ENCODE measurements at regions not wholly inside any gene's neighbourhood (a gene's known extent, or its start where the extent isn't known, plus 50 kb on each side); places are given as distances from the start of the nearest gene placed in this dataset.

DNA sequence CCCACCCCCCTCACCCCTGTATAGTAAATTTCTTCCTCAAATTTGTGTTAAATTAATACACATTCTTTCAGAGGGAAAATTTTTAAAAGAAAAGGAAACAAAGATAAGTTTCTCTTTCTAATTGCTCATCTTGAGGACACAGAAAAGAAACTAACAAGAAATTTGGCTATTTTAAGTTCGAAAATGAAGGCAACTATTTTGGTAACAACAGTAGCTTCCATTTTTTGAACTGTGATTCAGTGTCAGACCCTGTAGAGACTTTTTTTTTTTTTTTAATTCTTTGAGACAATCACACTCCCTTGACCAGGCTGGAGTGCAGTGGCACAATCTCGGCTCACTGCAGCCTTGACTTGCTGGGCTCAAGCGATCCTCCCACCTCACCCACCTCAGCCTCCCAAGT, 194.9 kb downstream of the SS18 start:
- H3K4me1 ChIP-seq (ENCODE audit: low read length), result no peaks in the 10 kb centered on the region
- H3K4me3 ChIP-seq (ENCODE audit: low read length), result no peak overlapping the region
- H2AFZ ChIP-seq (ENCODE audit: low read depth, low read length), result no peak overlapping the region
- H3K4me2 ChIP-seq (ENCODE audit: low read length), result no peak overlapping the region
- H3K79me2 ChIP-seq (ENCODE audit: low read length), result no peaks in the 10 kb centered on the region
- H3K27ac ChIP-seq (ENCODE audit: low read length), result no peak overlapping the region
- no peaks in the 10 kb centered on the region for H3K36me3 ChIP-seq (replicated peaks; ENCODE audit: low read depth, low read length)
- H4K20me1 ChIP-seq (ENCODE audit: insufficient read depth, low read length), result no peaks in the 10 kb centered on the region
- TF ChIP-seq, protein P1, sequence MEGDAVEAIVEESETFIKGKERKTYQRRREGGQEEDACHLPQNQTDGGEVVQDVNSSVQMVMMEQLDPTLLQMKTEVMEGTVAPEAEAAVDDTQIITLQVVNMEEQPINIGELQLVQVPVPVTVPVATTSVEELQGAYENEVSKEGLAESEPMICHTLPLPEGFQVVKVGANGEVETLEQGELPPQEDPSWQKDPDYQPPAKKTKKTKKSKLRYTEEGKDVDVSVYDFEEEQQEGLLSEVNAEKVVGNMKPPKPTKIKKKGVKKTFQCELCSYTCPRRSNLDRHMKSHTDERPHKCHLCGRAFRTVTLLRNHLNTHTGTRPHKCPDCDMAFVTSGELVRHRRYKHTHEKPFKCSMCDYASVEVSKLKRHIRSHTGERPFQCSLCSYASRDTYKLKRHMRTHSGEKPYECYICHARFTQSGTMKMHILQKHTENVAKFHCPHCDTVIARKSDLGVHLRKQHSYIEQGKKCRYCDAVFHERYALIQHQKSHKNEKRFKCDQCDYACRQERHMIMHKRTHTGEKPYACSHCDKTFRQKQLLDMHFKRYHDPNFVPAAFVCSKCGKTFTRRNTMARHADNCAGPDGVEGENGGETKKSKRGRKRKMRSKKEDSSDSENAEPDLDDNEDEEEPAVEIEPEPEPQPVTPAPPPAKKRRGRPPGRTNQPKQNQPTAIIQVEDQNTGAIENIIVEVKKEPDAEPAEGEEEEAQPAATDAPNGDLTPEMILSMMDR (IDR thresholded peaks at IDR 0.05; ENCODE audit: low read depth, low read length), result no peak
- no peak for TF ChIP-seq EZH2phosphoT487 (IDR thresholded peaks at IDR 0.05; ENCODE audit: low read depth)
- H3K9me3 ChIP-seq (ENCODE audit: insufficient read depth, low read length), result no peaks in the 10 kb centered on the region
- no peak overlapping the region for H3K9ac ChIP-seq (ENCODE audit: low read length)
- H3K27me3 ChIP-seq (ENCODE audit: low read depth, low read length), result 0 out of 2 replicates have a peak, but pooled peaks cover 5% of the 10 kb centered on the region

DNA sequence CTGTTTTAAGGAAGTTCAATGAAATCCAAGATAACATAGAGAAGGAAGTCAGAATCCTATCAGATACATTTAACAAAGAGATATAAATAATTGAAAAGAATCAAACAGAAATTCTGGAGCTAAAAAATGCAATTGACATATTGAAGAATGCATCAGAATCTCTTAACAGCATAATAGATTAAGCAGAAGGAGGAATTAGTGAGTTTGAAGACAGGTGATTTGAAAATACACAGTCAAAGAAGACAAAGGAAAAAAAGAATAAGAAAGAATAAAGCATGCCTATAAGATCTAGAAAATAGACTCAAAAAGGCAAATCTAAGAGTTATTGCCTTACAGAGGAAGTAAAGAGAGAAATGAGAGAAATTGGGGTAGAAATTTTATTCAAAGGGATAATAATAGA, 204.1 kb downstream of the SS18 start:
- no peak overlapping the region for H3K4me2 ChIP-seq (ENCODE audit: low read length)
- no peaks in the 10 kb centered on the region for H4K20me1 ChIP-seq (ENCODE audit: insufficient read depth, low read length)
- no peaks in the 10 kb centered on the region for H3K27me3 ChIP-seq (ENCODE audit: low read depth, low read length)
- no peaks in the 10 kb centered on the region for H3K4me1 ChIP-seq (ENCODE audit: low read length)
- no peak overlapping the region for H3K27ac ChIP-seq (ENCODE audit: low read length)
- no peak overlapping the region for H2AFZ ChIP-seq (ENCODE audit: low read depth, low read length)
- no peaks in the 10 kb centered on the region for H3K9me3 ChIP-seq (ENCODE audit: insufficient read depth, low read length)
- H3K4me3 ChIP-seq (ENCODE audit: low read length), result no peak overlapping the region
- H3K36me3 ChIP-seq (replicated peaks; ENCODE audit: low read depth, low read length), result no peaks in the 10 kb centered on the region
- H3K9ac ChIP-seq (ENCODE audit: low read length), result no peak overlapping the region
- no peak for TF ChIP-seq EZH2phosphoT487 (IDR thresholded peaks at IDR 0.05; ENCODE audit: low read depth)
- TF ChIP-seq, protein P1 (IDR thresholded peaks at IDR 0.05; ENCODE audit: low read depth, low read length), result no peak
- H3K79me2 ChIP-seq (ENCODE audit: low read length), result no peaks in the 10 kb centered on the region

DNA sequence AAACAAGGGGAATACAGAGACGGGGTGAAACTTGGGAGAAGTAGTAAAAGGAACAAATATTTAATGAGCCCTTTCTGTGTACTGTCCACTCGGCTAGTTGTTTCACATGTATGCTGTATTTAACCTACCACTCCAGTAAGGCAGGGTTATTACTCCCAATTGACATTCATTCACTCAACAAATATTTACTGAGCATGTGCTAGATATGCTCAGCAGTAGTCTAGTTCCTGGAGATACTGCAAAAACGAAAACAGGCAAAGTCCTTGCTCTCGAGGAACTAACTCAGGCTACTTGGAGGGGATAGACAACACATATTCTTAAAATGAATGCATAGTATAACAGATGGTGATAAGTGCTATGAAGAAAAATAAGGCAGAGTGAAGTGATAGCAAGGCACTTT, 207.3 kb downstream of the SS18 start:
- Histone ChIP-seq H4K20me1 (ENCODE audit: insufficient read depth, low read length) (no peaks in the 10 kb centered on the region), H2AFZ (ENCODE audit: low read depth, low read length) (no peak overlapping the region), H3K9me3 (ENCODE audit: insufficient read depth, low read length) (no peaks in the 10 kb centered on the region), H3K4me1 (ENCODE audit: low read length) (no peaks in the 10 kb centered on the region), H3K27me3 (ENCODE audit: low read depth, low read length) (0 out of 2 replicates have a peak, but pooled peaks cover 3% of the 10 kb centered on the region), H3K9ac (ENCODE audit: low read length) (no peak overlapping the region), H3K4me3 (ENCODE audit: low read length) (no peak overlapping the region), H3K4me2 (ENCODE audit: low read length) (no peak overlapping the region), H3K36me3 (replicated peaks; ENCODE audit: low read depth, low read length) (no peaks in the 10 kb centered on the region), H3K79me2 (ENCODE audit: low read length) (no peaks in the 10 kb centered on the region), H3K27ac (ENCODE audit: low read length) (no peak overlapping the region)
- TF ChIP-seq EZH2phosphoT487 (IDR thresholded peaks at IDR 0.05; ENCODE audit: low read depth), result no peak
- TF ChIP-seq, protein P1 (IDR thresholded peaks at IDR 0.05; ENCODE audit: low read depth, low read length), result no peak

DNA sequence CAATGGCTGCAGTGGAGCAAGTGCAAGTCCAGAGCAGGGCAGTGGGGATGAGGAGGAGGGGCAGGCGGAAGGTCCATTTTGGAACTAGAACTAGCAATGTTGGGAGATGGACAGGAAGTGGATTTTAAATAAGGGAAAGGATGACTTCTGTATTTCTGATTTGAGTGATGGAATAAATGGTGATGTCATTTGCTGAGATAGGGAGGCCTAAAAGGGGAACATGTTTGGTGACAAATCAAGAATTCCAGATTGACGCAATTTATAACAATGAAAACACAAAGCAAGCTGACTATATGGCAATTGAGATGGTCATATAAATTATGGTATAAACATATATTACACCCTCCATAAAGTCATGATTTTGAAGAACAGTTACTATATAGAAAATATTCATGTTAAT, 209.3 kb downstream of the SS18 start:
- no peaks in the 10 kb centered on the region for H3K79me2 ChIP-seq (ENCODE audit: low read length)
- no peak overlapping the region for H3K4me2 ChIP-seq (ENCODE audit: low read length)
- no peak overlapping the region for H3K27ac ChIP-seq (ENCODE audit: low read length)
- no peak for TF ChIP-seq EZH2phosphoT487 (IDR thresholded peaks at IDR 0.05; ENCODE audit: low read depth)
- TF ChIP-seq, protein P1 (IDR thresholded peaks at IDR 0.05; ENCODE audit: low read depth, low read length), result no peak
- no peaks in the 10 kb centered on the region for H3K4me1 ChIP-seq (ENCODE audit: low read length)
- no peak overlapping the region for H3K9ac ChIP-seq (ENCODE audit: low read length)
- H3K4me3 ChIP-seq (ENCODE audit: low read length), result no peak overlapping the region
- H3K36me3 ChIP-seq (replicated peaks; ENCODE audit: low read depth, low read length), result no peaks in the 10 kb centered on the region
- H3K27me3 ChIP-seq (ENCODE audit: low read depth, low read length), result 0 out of 2 replicates have a peak, but pooled peaks cover 7% of the 10 kb centered on the region
- no peak overlapping the region for H2AFZ ChIP-seq (ENCODE audit: low read depth, low read length)
- H3K9me3 ChIP-seq (ENCODE audit: insufficient read depth, low read length), result no peaks in the 10 kb centered on the region
- no peaks in the 10 kb centered on the region for H4K20me1 ChIP-seq (ENCODE audit: insufficient read depth, low read length)

All from OCI-LY3 (cell line).